ENCODE measurements at regions not wholly inside any gene's neighbourhood (a gene's known extent, or its start where the extent isn't known, plus 50 kb on each side); places are given as distances from the start of the nearest gene placed in this dataset.
"Not testable (repeated sequence)": the region's sequence is repeated elsewhere in the genome, so short reads cannot be mapped to it uniquely, and the experiment has no call there.

GRCh38 chr3:82628385-82629014 is 867.1 kb upstream of the GBE1 start:
- H3K27ac ChIP-seq: no peak overlapping the region
- TF ChIP-seq, protein P1, sequence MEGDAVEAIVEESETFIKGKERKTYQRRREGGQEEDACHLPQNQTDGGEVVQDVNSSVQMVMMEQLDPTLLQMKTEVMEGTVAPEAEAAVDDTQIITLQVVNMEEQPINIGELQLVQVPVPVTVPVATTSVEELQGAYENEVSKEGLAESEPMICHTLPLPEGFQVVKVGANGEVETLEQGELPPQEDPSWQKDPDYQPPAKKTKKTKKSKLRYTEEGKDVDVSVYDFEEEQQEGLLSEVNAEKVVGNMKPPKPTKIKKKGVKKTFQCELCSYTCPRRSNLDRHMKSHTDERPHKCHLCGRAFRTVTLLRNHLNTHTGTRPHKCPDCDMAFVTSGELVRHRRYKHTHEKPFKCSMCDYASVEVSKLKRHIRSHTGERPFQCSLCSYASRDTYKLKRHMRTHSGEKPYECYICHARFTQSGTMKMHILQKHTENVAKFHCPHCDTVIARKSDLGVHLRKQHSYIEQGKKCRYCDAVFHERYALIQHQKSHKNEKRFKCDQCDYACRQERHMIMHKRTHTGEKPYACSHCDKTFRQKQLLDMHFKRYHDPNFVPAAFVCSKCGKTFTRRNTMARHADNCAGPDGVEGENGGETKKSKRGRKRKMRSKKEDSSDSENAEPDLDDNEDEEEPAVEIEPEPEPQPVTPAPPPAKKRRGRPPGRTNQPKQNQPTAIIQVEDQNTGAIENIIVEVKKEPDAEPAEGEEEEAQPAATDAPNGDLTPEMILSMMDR (conservative IDR thresholded peaks at IDR 0.05): no peak

- H3K27ac ChIP-seq: no peak overlapping the region
- TF ChIP-seq, protein P1 (conservative IDR thresholded peaks at IDR 0.05): no peak
These were observed 866.3 kb upstream of the GBE1 start for GRCh38 chr3:82627733-82628132.

- H3K27ac ChIP-seq: not testable (repeated sequence)
These were observed 859.3 kb upstream of the GBE1 start for GRCh38 chr3:82620744-82621143.

DNA sequence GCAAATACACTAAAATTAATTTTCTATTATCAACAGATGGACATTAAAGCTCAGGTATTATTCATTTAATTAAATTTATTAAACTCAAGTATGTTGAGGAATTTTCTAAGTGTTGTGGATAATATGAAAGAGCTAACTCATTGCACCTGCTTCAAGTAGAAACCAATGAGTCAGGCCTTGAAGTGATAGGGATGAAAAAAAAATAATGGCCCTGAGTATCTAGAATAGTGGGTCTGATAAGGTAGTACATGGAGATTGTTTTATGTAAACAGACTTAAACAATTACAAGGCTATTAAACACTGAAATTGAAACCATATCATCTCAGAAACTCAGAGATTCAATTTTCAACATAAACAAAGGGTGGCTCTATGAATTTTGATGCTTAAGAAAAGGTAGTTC is 857.1 kb upstream of the GBE1 start:
- TF ChIP-seq, protein P1 (conservative IDR thresholded peaks at IDR 0.05): no peak
- H3K27ac ChIP-seq: no peak overlapping the region

DNA sequence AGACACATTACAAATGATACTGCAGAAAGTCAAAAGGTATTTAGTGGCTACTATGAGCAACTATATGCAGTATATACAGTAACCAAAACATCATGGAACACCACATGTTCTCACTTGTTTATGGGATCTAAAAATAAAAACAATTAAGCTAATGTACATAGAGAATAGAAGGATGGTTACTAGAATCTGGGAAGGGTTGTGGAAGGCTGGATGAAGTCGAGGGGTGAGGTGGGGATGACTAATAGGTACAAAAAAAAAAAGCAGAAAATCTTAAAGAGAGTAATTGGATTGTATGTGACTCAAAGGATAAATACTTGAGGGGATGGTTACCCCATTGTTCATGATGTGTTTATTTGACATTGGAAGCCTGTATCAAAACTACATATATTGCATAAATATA is 848.8 kb upstream of the GBE1 start:
- H3K27ac ChIP-seq: no peak overlapping the region
- TF ChIP-seq, protein P1 (conservative IDR thresholded peaks at IDR 0.05): no peak

- TF ChIP-seq, protein P1 (conservative IDR thresholded peaks at IDR 0.05): no peak
- no peak overlapping the region for H3K27ac ChIP-seq
These were observed 845.9 kb upstream of the GBE1 start for GRCh38 chr3:82607391-82607790.

GRCh38 chr3:82596805-82597204 is 835.4 kb upstream of the GBE1 start:
- TF ChIP-seq, protein P1 (conservative IDR thresholded peaks at IDR 0.05): no peak
- H3K27ac ChIP-seq: no peak overlapping the region

- TF ChIP-seq, protein P1 (conservative IDR thresholded peaks at IDR 0.05): no peak
- no peak overlapping the region for H3K27ac ChIP-seq
These were observed 834.1 kb upstream of the GBE1 start for GRCh38 chr3:82595530-82595929.
